Posterior cingulate gyrus (tissue), 11 donors: ENCODE measurements at regions not wholly inside any gene's neighbourhood (a gene's known extent, or its start where the extent isn't known, plus 50 kb on each side); places are given as distances from the start of the nearest gene placed in this dataset.

Source experiments
- DNase-seq, 10 donors: peaks; one replicate each; pipeline versions ENCODE4 v3.0.0 to v3.0.0-alpha.2; 2020 to 2021; ENCODE audit warnings: mixed read lengths in 3 of 10
- intact Hi-C: fragments of 100-400 bp; cut with DNase I; formaldehyde crosslinking; loops from one replicate; pipeline ENCODE4 v1.15.1; 2023

GRCh38 chr2:9781252-9781651, 62.0 kb upstream of the TAF1B start:
- no peak for DNase-seq
- intact Hi-C loops: no loop called here

- intact Hi-C loops: no loop called here
Observed at GRCh38 chr2:9782197-9782719, 61.0 kb upstream of the TAF1B start.

DNA sequence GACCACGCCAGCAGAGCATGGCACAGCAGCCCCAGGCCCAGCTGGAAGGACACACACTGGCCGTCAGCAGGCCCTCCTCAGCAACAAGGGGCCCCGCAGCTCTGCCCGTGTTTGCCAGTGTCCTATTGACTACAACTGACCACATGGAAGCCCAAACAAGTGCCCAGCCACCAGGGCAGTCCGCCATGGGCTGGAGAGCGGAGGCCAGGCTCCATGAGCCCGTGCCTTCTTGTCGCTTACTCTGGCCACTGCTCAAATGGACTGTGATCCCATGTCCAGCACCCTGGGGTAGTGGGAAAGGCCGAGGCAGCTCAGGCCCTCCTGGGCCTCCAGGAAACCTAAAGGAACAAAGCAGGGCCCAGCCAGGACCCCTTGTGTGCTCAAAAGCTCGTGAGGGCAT, 53.9 kb upstream of the TAF1B start:
- intact Hi-C loops: no loop called here
- DNase-seq: peak in 2 of 10 donors; percentile 59 to 65

More at GRCh38 chr2:9782197-9782719, 61.0 kb upstream of the TAF1B start:
- no peak for DNase-seq

- DNase-seq: peak in 2 of 10 donors; percentile 13 to 64
- intact Hi-C loops: no loop called here
Observed at GRCh38 chr2:9790702-9791225, 52.5 kb upstream of the TAF1B start.

DNA sequence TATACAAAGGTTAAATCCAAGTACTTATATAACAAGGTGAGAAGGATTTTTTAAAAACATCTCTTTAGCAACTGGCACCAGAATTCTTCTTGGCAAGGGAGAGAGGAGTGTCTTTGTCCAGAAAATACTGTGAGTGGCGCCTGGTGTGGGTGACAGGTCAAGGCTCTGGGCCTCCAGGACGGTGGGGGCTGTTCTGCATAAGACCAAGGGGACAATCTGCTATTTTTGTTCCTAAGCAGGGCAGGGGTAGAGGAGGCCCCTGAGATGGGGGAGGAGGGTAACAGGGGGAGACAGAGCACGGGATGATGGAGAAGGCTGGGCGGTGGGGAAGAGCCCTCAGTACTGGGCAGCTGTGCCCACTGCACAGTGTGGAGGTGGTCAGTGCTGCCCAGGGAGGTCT, 51.6 kb upstream of the TAF1B start:
- intact Hi-C loops: no loop called here
- DNase-seq: peak in 1 of 10 donors; percentile 30

DNA sequence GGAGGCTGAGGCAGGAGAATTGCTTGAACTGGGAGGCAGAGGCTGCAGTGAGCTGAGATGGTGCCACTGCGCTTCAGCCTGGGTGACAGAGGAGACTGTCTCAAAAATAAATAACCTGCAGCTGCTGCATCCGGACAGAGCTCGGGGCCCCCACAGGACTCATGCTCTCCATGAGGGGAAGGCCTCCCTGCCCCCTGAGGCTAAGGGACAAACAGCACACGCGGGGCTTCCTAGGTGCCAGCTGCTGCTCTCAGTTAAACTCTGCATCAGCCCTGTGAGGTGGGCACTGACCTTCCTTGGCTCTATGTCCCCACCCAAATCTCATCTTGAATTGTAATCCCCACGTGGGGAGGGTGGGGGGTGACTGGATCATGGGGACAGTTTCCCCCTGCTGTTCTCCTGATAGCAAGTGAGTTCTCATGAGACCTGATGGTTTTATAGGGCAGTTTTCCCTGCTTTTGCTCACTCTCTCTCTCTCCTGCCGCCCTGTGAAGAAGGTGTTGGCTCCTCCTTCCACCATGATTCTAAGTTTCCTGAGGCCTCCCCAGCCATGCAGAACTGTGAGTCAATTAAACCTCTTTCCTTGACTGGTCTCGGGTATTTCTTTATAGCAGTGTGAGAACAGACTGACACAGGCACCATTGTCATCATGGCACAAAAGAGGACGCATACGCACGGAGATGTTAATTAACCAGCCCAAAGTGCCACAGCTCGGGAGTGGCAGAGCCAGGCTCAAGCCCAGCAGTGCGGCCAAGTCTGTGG, 49.9 kb upstream of the TAF1B start:
- DNase-seq: peak in 1 of 10 donors; percentile 10
- intact Hi-C loops: no loop called here
